HCT116 (cell line): ENCODE measurements at regions not wholly inside any gene's neighbourhood (a gene's known extent, or its start where the extent isn't known, plus 50 kb on each side); places are given as distances from the start of the nearest gene placed in this dataset.

Experiments
- ATAC-seq: fragments of 200-7000 bp; cut with Tn5 transposase; 2 replicates; pipeline ENCODE4 v1.9.1; 2020; ENCODE audit warnings: mild to moderate bottlenecking, moderate library complexity
- BruUV-seq: library from RNA; stranded (reverse); fragments of 400-500 nt; replicated peaks from 2 replicates; lab custom pipeline; 2021; lab: Mats Ljungman, UMichigan
- CTCF ChIA-PET: fragments of 300-600 bp; sonication (Branson Sonifier 250); formaldehyde crosslinking; loops from one replicate; lab custom pipeline; 2021; ENCODE audit warnings: antibody characterized with exemption; lab: Charles Lee
- POLR2A ChIA-PET: fragments of 300-600, 350-600 bp; sonication (Branson Sonifier 250); formaldehyde crosslinking; loops from one replicate; lab custom pipeline; 2021; ENCODE audit warnings: antibody characterized with exemption; lab: Charles Lee
- RAD21 ChIA-PET, 2 experiments: fragments of 300-600 bp; sonication (Branson Sonifier 250); formaldehyde crosslinking; loops; one replicate each; lab custom pipeline; 2023; ENCODE audit warnings: low total read pairs in 2 of 2; ENCODE audit not compliant: uncharacterized antibody in 2 of 2, unreplicated experiment in 2 of 2, low non-redundant PET in 1 of 2; lab: Charles Lee
- DNase-seq: peaks from one replicate; pipeline ENCODE4 v3.0.0-alpha.2; 2010; ENCODE audit warnings: low read depth, low spot score
- H2AFZ ChIP-seq: fragments of 200-600 bp; shearing (Covaris generic), sonication (generic); 2 replicates; pipeline ENCODE4 v1.6.1; 2017; ENCODE audit warnings: low read depth, mixed run types, mixed read lengths, antibody characterized with exemption, low read length; ENCODE audit not compliant: poor library complexity, severe bottlenecking
- H3K27ac ChIP-seq: 2 replicates; pipeline ENCODE4 v1.5.1; 2012; ENCODE audit warnings: low read depth, low read length
- H3K27me3 ChIP-seq: fragments of 200-600 bp; sonication (generic); 2 replicates; pipeline ENCODE4 v1.6.1; 2016; ENCODE audit warnings: mixed run types, low read length, mixed read lengths; ENCODE audit not compliant: insufficient read depth
- H3K36me3 ChIP-seq, 2 experiments: fragments of 200-500 bp in 1 of 2; fragments of 200-600 bp in 1 of 2; sonication (Bioruptor generic) in 1 of 2; sonication (generic) in 1 of 2; 2 replicates each; pipeline versions ENCODE4 v1.5.1 to v1.6.1; 2014 to 2016; ENCODE audit warnings: low read length in 2 of 2, inconsistent platforms in 1 of 2, mixed read lengths in 1 of 2, mixed run types in 1 of 2; ENCODE audit not compliant: insufficient read depth in 2 of 2, control insufficient read depth in 1 of 2
- H3K4me1 ChIP-seq, 2 experiments: fragments of 200-600 bp in 1 of 2; sonication (generic) in 1 of 2; 2 replicates each; pipeline versions ENCODE4 v1.5.1 to v1.6.1; 2012 to 2017; ENCODE audit warnings: low read length in 2 of 2, inconsistent platforms in 1 of 2, mild to moderate bottlenecking in 1 of 2, mixed read lengths in 1 of 2, mixed run types in 1 of 2, moderate library complexity in 1 of 2; ENCODE audit not compliant: insufficient read depth in 2 of 2, control insufficient read depth in 1 of 2
- H3K4me2 ChIP-seq: fragments of 200-600 bp; sonication (generic); 2 replicates; pipeline ENCODE4 v1.6.1; 2017; ENCODE audit warnings: mixed run types, low read length, mixed read lengths
- H3K4me3 ChIP-seq, 2 experiments: fragments of 200-600 bp in 1 of 2; sonication (generic) in 1 of 2; replicated peaks in 1 of 2; 2 replicates each; pipeline ENCODE4 v1.5.1; 2011 to 2016; ENCODE audit warnings: low read length in 2 of 2, control low read depth in 1 of 2, low read depth in 1 of 2, mild to moderate bottlenecking in 1 of 2, mixed read lengths in 1 of 2, mixed run types in 1 of 2
- H3K79me2 ChIP-seq: fragments of 200-600 bp; sonication (generic); 2 replicates; pipeline ENCODE4 v1.6.1; 2017; ENCODE audit warnings: mild to moderate bottlenecking, mixed run types, low read length, moderate library complexity, mixed read lengths; ENCODE audit not compliant: insufficient read depth
- H3K9ac ChIP-seq: fragments of 200-600 bp; sonication (generic); 2 replicates; pipeline ENCODE4 v1.6.1; 2016; ENCODE audit warnings: low read length, mixed read lengths
- H3K9me2 ChIP-seq: fragments of 200-600 bp; sonication (generic), shearing (Covaris generic); 2 replicates; pipeline ENCODE4 v1.6.1; 2017; ENCODE audit warnings: mixed run types, mild to moderate bottlenecking, moderate library complexity; ENCODE audit not compliant: insufficient read depth
- H3K9me3 ChIP-seq, 2 experiments: fragments of 200-500 bp in 1 of 2; fragments of 200-600 bp in 1 of 2; sonication (Bioruptor generic) in 1 of 2; sonication (generic) in 1 of 2; 2 replicates each; pipeline ENCODE4 v1.6.1; 2014 to 2017; ENCODE audit warnings: low read length in 2 of 2, mixed read lengths in 2 of 2, inconsistent platforms in 1 of 2, low read depth in 1 of 2, mild to moderate bottlenecking in 1 of 2, mixed run types in 1 of 2, moderate library complexity in 1 of 2; ENCODE audit not compliant: control insufficient read depth in 1 of 2, insufficient read depth in 1 of 2
- H4K20me1 ChIP-seq: fragments of 200-600 bp; sonication (generic), shearing (Covaris generic); 2 replicates; pipeline ENCODE4 v1.6.1; 2017; ENCODE audit warnings: mixed run types, mild to moderate bottlenecking, moderate library complexity; ENCODE audit not compliant: insufficient read depth
- CBX3 ChIP-seq: IDR thresholded peaks from 2 replicates; pipeline ENCODE4 v1.6.1; 2012; ENCODE audit warnings: low read depth
- CEBPB ChIP-seq: IDR thresholded peaks from 2 replicates; pipeline ENCODE4 v1.6.1; 2012; ENCODE audit warnings: low read depth
- EGR1 ChIP-seq: IDR thresholded peaks from 2 replicates; pipeline ENCODE4 v1.6.1; 2012; ENCODE audit warnings: low read depth
- EZH2 ChIP-seq: fragments of 200-600 bp; sonication (generic); IDR thresholded peaks from 2 replicates; pipeline ENCODE4 v1.6.1; 2017; ENCODE audit warnings: antibody characterized with exemption, mixed run types
- EZH2phosphoT487 ChIP-seq: fragments of 200-600 bp; IDR thresholded peaks from 2 replicates; pipeline ENCODE4 v1.6.1; 2018; ENCODE audit warnings: antibody characterized with exemption, borderline replicate concordance
- FOSL1 ChIP-seq: IDR thresholded peaks from 2 replicates; pipeline ENCODE4 v1.6.1; 2012; ENCODE audit warnings: low read depth
- POLR2A ChIP-seq: IDR thresholded peaks from 2 replicates; pipeline ENCODE4 v1.7.0; 2011; ENCODE audit warnings: borderline replicate concordance; ENCODE audit not compliant: insufficient read depth, insufficient read length; ENCODE audit errors: extremely low read depth
- POLR2AphosphoS5 ChIP-seq: IDR thresholded peaks from 2 replicates; pipeline ENCODE4 v1.6.1; 2011; ENCODE audit warnings: mild to moderate bottlenecking, low read depth, low read length, moderate library complexity
- RAD21 ChIP-seq: IDR thresholded peaks from 2 replicates; pipeline ENCODE4 v1.6.1; 2012; ENCODE audit warnings: low read depth, mild to moderate bottlenecking
- SIN3A ChIP-seq: IDR thresholded peaks from 2 replicates; pipeline ENCODE4 v1.6.1; 2012; ENCODE audit warnings: low read depth
- SRF ChIP-seq: IDR thresholded peaks from 2 replicates; pipeline ENCODE4 v1.6.1; 2012; ENCODE audit warnings: low read depth
- TCF7L2 ChIP-seq: IDR thresholded peaks from 2 replicates; pipeline ENCODE4 v1.7.0; 2011; ENCODE audit warnings: borderline replicate concordance, inconsistent platforms; ENCODE audit not compliant: insufficient read depth, insufficient read length; ENCODE audit errors: extremely low read depth
- ZFX ChIP-seq: fragments of 450-650 bp; IDR thresholded peaks from 2 replicates; pipeline ENCODE4 v1.6.1; 2017
- ZNF274 ChIP-seq: fragments of 200-500 bp; sonication (Bioruptor generic); IDR thresholded peaks from 2 replicates; pipeline ENCODE4 v1.6.1; 2014; ENCODE audit warnings: mild to moderate bottlenecking, low read depth, low read length, inconsistent platforms
- intact Hi-C: fragments of 100-400 bp; cut with micrococcal nuclease; formaldehyde crosslinking; loops from 2 replicates; pipeline ENCODE4 v1.10.0; 2022
- TF ChIP-seq, protein P1 (sequence below): IDR thresholded peaks from 2 replicates; pipeline ENCODE4 v1.6.1; 2012
- TF ChIP-seq, protein P2 (sequence below): IDR thresholded peaks from 2 replicates; pipeline ENCODE4 v1.6.1; 2012
- TF ChIP-seq, protein P3 (sequence below): IDR thresholded peaks from 2 replicates; pipeline ENCODE4 v1.6.1; 2011; ENCODE audit warnings: mild to moderate bottlenecking, low read length, moderate library complexity; ENCODE audit not compliant: insufficient replicate concordance; ENCODE audit errors: extremely low read depth
- TF ChIP-seq, protein P4 (sequence below), 3 experiments: fragments of 200-600 bp in 1 of 3; sonication (generic) in 1 of 3; IDR thresholded peaks in 2 of 3; conservative IDR thresholded peaks in 1 of 3; 2 replicates each; pipeline ENCODE4 v1.5.1; 2012 to 2017; ENCODE audit warnings: low read depth in 2 of 3, low read length in 2 of 3, antibody characterized with exemption in 1 of 3, borderline replicate concordance in 1 of 3, control low read depth in 1 of 3, mild to moderate bottlenecking in 1 of 3, mixed read lengths in 1 of 3, mixed run types in 1 of 3, moderate library complexity in 1 of 3; ENCODE audit not compliant: insufficient read depth in 1 of 3
- TF ChIP-seq, protein P5 (sequence below): IDR thresholded peaks from 2 replicates; pipeline ENCODE4 v1.6.1; 2012; ENCODE audit warnings: low read depth

DNA sequence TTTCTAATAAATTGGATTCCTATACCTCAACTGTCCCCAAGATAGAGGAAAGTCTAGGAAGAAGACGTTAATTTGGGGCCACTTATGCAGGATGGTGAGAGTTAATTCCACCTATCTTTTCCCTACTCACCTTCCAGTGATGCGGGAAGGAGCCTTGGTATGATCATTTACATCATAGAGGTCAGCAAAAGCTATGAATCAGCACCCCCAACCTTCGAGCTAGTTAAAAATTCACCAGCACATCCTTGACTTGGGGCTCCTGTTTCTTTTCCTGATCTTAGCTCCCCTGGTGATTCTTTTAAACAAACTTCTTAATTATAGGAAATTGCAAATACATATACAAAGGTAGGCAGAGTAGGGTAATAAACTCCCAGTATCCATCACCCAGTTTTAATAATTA lies 366.6 kb downstream of the SOX2 start:
- Histone ChIP-seq H3K9me2 (no peaks in the 10 kb centered on the region), H3K27me3 (no peaks in the 10 kb centered on the region), H3K36me3 (no peaks in the 10 kb centered on the region), H3K9ac (no peak overlapping the region), H3K79me2 (no peaks in the 10 kb centered on the region), H3K27ac (no peak overlapping the region), H2AFZ (no peak overlapping the region), H4K20me1 (no peaks in the 10 kb centered on the region), H3K4me3 (no peak overlapping the region), H3K9me3 (no peaks in the 10 kb centered on the region), H3K4me2 (no peak overlapping the region), H3K4me1 (no peaks in the 10 kb centered on the region)
- DNase-seq (no peak), ATAC-seq (no peak)
- intact Hi-C loops = no loop called here
- CTCF ChIA-PET = no interaction called here
- no TSS peak for BruUV-seq
- RAD21 ChIA-PET = no interaction called here
- POLR2A ChIA-PET = no interaction called here
- TF ChIP-seq CEBPB = no peak
- TF ChIP-seq EZH2phosphoT487 = no peak
- TF ChIP-seq CBX3 = no peak
- TF ChIP-seq POLR2AphosphoS5 = no peak
- no peak for TF ChIP-seq FOSL1
- no peak for TF ChIP-seq SRF
- no peak for TF ChIP-seq RAD21
- TF ChIP-seq TCF7L2 = no peak
- TF ChIP-seq EGR1 = no peak
- TF ChIP-seq, protein P1, sequence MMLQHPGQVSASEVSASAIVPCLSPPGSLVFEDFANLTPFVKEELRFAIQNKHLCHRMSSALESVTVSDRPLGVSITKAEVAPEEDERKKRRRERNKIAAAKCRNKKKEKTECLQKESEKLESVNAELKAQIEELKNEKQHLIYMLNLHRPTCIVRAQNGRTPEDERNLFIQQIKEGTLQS = no peak
- no peak for TF ChIP-seq ZNF274
- TF ChIP-seq ZFX = no peak
- TF ChIP-seq SIN3A = no peak
- TF ChIP-seq EZH2 = no peak
- TF ChIP-seq, protein P2, sequence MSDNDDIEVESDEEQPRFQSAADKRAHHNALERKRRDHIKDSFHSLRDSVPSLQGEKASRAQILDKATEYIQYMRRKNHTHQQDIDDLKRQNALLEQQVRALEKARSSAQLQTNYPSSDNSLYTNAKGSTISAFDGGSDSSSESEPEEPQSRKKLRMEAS = no peak
- TF ChIP-seq POLR2A = no peak
- TF ChIP-seq, protein P3, sequence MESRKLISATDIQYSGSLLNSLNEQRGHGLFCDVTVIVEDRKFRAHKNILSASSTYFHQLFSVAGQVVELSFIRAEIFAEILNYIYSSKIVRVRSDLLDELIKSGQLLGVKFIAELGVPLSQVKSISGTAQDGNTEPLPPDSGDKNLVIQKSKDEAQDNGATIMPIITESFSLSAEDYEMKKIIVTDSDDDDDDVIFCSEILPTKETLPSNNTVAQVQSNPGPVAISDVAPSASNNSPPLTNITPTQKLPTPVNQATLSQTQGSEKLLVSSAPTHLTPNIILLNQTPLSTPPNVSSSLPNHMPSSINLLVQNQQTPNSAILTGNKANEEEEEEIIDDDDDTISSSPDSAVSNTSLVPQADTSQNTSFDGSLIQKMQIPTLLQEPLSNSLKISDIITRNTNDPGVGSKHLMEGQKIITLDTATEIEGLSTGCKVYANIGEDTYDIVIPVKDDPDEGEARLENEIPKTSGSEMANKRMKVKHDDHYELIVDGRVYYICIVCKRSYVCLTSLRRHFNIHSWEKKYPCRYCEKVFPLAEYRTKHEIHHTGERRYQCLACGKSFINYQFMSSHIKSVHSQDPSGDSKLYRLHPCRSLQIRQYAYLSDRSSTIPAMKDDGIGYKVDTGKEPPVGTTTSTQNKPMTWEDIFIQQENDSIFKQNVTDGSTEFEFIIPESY = no peak
- TF ChIP-seq, protein P4, sequence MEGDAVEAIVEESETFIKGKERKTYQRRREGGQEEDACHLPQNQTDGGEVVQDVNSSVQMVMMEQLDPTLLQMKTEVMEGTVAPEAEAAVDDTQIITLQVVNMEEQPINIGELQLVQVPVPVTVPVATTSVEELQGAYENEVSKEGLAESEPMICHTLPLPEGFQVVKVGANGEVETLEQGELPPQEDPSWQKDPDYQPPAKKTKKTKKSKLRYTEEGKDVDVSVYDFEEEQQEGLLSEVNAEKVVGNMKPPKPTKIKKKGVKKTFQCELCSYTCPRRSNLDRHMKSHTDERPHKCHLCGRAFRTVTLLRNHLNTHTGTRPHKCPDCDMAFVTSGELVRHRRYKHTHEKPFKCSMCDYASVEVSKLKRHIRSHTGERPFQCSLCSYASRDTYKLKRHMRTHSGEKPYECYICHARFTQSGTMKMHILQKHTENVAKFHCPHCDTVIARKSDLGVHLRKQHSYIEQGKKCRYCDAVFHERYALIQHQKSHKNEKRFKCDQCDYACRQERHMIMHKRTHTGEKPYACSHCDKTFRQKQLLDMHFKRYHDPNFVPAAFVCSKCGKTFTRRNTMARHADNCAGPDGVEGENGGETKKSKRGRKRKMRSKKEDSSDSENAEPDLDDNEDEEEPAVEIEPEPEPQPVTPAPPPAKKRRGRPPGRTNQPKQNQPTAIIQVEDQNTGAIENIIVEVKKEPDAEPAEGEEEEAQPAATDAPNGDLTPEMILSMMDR (IDR thresholded peaks at IDR 0.05 in 2 of 3, conservative IDR thresholded peaks at IDR 0.05 in 1 of 3; ENCODE audit: borderline replicate concordance in 1 of 3, insufficient read depth in 1 of 3, low read depth in 2 of 3, low read length in 2 of 3) = no peak
- TF ChIP-seq, protein P5, sequence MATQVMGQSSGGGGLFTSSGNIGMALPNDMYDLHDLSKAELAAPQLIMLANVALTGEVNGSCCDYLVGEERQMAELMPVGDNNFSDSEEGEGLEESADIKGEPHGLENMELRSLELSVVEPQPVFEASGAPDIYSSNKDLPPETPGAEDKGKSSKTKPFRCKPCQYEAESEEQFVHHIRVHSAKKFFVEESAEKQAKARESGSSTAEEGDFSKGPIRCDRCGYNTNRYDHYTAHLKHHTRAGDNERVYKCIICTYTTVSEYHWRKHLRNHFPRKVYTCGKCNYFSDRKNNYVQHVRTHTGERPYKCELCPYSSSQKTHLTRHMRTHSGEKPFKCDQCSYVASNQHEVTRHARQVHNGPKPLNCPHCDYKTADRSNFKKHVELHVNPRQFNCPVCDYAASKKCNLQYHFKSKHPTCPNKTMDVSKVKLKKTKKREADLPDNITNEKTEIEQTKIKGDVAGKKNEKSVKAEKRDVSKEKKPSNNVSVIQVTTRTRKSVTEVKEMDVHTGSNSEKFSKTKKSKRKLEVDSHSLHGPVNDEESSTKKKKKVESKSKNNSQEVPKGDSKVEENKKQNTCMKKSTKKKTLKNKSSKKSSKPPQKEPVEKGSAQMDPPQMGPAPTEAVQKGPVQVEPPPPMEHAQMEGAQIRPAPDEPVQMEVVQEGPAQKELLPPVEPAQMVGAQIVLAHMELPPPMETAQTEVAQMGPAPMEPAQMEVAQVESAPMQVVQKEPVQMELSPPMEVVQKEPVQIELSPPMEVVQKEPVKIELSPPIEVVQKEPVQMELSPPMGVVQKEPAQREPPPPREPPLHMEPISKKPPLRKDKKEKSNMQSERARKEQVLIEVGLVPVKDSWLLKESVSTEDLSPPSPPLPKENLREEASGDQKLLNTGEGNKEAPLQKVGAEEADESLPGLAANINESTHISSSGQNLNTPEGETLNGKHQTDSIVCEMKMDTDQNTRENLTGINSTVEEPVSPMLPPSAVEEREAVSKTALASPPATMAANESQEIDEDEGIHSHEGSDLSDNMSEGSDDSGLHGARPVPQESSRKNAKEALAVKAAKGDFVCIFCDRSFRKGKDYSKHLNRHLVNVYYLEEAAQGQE = no peak
